ENCODE measurements at regions not wholly inside any gene's neighbourhood (a gene's known extent, or its start where the extent isn't known, plus 50 kb on each side); places are given as distances from the start of the nearest gene placed in this dataset.

- TF ChIP-seq MXI1 (conservative IDR thresholded peaks at IDR 0.05; ENCODE audit: poor library complexity, severe bottlenecking): no peak
- TF ChIP-seq EZH2 (IDR thresholded peaks at IDR 0.05; ENCODE audit: borderline replicate concordance, insufficient read depth, low read length, poor library complexity, severe bottlenecking): no peak
- TF ChIP-seq POLR2AphosphoS5 (IDR thresholded peaks at IDR 0.05): no peak
- no peak for TF ChIP-seq CTCF (IDR thresholded peaks at IDR 0.05; ENCODE audit: poor library complexity, severe bottlenecking)
- no peak for TF ChIP-seq EP300 (conservative IDR thresholded peaks at IDR 0.05; ENCODE audit: poor library complexity, severe bottlenecking)
- TF ChIP-seq TAF1 (IDR thresholded peaks at IDR 0.05; ENCODE audit: low read depth): no peak
These were observed 739.9 kb downstream of the C6orf118 start for GRCh38 chr6:164569509-164569908.

Measured in neural cell (in vitro differentiated cells).